ENCODE measurements at regions not wholly inside any gene's neighbourhood (a gene's known extent, or its start where the extent isn't known, plus 50 kb on each side); places are given as distances from the start of the nearest gene placed in this dataset.

DNA sequence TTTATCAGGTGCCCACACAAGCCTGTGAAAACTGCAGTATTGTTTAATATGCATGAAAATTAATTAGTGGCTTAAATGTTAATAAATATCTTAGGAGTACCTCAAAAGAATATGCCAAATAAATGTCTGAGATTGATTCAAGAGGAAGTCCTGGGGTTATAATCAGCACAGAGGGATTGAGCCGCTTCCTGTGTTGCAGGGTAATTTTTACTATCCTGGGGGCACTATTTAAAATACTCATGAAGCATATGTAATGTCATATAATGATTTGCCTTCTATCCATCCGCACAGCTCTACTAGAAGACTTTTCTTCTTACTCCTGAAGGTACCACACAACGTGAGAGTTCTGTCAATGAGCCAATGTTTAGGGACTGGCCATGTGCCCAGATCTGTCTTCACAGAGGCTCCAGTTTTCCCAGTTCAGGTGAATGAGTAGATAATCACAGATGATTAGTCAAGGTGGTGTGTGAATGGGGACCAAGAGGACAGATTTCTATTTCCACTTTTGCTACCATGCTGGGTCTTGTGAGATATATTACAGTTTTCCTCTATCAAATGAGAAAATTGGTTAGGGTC is 233.3 kb downstream of the USP46 start:
- no peak for TF ChIP-seq EZH2 (IDR thresholded peaks at IDR 0.05; ENCODE audit: low read length, unreplicated experiment)
- TF ChIP-seq, protein P1, sequence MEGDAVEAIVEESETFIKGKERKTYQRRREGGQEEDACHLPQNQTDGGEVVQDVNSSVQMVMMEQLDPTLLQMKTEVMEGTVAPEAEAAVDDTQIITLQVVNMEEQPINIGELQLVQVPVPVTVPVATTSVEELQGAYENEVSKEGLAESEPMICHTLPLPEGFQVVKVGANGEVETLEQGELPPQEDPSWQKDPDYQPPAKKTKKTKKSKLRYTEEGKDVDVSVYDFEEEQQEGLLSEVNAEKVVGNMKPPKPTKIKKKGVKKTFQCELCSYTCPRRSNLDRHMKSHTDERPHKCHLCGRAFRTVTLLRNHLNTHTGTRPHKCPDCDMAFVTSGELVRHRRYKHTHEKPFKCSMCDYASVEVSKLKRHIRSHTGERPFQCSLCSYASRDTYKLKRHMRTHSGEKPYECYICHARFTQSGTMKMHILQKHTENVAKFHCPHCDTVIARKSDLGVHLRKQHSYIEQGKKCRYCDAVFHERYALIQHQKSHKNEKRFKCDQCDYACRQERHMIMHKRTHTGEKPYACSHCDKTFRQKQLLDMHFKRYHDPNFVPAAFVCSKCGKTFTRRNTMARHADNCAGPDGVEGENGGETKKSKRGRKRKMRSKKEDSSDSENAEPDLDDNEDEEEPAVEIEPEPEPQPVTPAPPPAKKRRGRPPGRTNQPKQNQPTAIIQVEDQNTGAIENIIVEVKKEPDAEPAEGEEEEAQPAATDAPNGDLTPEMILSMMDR (conservative IDR thresholded peaks at IDR 0.05; ENCODE audit: low read depth, low read length) = no peak
